ENCODE measurements at regions not wholly inside any gene's neighbourhood (a gene's known extent, or its start where the extent isn't known, plus 50 kb on each side); places are given as distances from the start of the nearest gene placed in this dataset.

DNA sequence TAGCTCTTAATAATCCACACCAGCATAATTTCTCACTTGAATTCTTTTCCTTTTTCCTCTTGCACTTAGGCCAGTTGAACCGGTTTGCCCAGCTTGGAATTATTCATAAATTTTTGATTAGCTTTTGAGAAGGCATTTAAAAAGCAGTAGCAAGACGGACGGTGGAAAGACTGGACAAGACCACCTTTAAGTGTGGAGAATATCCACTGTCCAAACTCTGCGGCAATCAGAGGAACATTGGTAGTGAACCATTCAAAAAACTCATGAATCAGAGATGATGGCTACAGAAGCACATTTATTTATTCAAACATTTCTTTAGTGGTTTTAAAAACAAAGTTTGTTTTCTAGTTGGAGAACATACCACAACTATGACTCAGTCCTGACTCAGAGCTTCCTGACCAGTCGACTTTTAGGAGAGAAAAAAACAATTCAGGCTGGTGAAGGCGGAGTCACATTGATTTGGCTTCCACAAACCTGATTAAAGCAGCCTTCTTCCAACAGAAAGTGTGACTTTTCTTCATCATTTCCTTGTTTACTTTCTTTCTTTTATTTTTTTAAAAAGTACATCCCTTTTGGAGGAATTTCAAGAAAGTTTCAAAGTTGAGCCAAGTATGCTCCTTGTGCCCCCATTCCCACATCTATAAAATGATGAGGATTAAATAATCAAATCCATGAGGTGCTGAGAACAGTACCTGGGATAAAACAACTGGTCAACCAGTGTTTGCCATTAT lies 128.8 kb downstream of the ADSS2 start:
- H3K27me3 ChIP-seq = no peaks in the 10 kb centered on the region
- H3K4me3 ChIP-seq (ENCODE audit: low read depth, low read length) = no peak overlapping the region
- H3K4me1 ChIP-seq = no peaks in the 10 kb centered on the region
- H3K9me3 ChIP-seq = no peaks in the 10 kb centered on the region
- no peaks in the 10 kb centered on the region for H3K36me3 ChIP-seq
- DNase-seq = no peak
- TF ChIP-seq, protein P1, sequence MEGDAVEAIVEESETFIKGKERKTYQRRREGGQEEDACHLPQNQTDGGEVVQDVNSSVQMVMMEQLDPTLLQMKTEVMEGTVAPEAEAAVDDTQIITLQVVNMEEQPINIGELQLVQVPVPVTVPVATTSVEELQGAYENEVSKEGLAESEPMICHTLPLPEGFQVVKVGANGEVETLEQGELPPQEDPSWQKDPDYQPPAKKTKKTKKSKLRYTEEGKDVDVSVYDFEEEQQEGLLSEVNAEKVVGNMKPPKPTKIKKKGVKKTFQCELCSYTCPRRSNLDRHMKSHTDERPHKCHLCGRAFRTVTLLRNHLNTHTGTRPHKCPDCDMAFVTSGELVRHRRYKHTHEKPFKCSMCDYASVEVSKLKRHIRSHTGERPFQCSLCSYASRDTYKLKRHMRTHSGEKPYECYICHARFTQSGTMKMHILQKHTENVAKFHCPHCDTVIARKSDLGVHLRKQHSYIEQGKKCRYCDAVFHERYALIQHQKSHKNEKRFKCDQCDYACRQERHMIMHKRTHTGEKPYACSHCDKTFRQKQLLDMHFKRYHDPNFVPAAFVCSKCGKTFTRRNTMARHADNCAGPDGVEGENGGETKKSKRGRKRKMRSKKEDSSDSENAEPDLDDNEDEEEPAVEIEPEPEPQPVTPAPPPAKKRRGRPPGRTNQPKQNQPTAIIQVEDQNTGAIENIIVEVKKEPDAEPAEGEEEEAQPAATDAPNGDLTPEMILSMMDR (IDR thresholded peaks at IDR 0.05; ENCODE audit: low read depth, low read length) = no peak

DNA sequence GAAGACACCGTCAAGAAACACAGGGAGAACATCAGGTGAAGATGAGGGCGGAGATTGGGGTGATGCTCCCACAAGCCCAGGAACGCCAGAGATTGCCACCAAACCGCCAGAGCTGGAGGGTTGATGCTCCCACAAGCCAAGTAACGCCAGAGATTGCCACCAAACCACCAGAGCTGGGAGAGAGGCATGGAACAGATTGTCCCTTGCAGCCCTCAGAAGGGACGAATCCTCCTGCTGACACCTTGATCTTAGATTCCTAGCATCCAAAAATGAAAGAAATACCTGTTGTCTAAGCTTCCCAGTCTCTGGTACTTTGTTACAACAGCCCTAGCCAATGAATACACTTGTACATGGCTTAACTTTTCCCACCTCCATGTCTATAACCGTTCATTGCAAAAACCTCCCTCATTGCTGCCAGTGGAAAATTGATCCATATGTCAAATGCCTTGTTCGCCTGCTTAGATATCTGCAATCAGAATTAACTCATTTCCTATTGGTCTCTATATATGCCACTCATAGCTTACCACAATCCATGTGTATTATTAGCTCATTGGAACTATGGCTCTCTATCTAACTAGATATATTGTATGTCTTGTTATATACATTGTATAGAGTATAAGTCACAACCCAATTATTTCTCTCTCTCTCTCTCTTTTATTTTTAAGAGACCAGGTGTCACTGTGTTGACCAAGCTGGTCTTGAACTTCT lies 127.4 kb downstream of the ADSS2 start:
- no peaks in the 10 kb centered on the region for H3K4me1 ChIP-seq
- H3K4me3 ChIP-seq (ENCODE audit: low read depth, low read length) = no peak overlapping the region
- TF ChIP-seq, protein P1 (IDR thresholded peaks at IDR 0.05; ENCODE audit: low read depth, low read length) = no peak
- no peaks in the 10 kb centered on the region for H3K9me3 ChIP-seq
- no peak for DNase-seq
- H3K27me3 ChIP-seq = no peaks in the 10 kb centered on the region
- no peaks in the 10 kb centered on the region for H3K36me3 ChIP-seq

DNA sequence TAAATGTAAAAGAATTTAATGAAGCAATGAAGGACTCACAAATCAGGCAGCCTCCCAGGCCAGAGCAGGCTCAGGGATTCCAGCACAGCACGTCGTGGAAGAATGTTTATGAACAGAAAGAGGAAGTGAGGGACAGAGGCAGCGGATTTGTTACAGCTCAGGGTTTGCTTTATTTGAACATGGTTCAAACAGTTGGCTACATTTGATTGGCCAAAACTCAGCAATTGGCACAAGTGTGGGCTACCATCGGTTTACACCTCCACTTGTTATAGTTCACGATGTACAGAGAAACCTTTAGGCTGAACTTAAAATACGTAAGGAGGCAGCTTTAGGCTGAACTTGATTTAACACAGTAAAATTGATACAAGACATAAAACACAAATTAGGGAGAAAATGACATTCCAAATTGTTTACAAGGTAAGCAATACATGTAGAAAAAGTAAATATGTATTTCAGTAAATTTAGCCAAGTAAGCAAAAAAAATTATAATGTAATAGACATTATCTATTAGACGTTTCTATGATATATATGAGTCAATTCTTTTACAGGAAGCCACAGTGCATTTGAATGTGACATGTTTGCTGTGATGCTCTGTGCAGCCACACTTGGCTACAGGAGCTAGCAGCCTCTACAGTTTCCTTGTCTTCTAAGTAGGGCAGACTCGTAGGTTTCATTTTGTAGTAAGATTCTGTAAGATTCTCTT lies 126.5 kb downstream of the ADSS2 start:
- Histone ChIP-seq H3K4me1 (no peaks in the 10 kb centered on the region), H3K4me3 (ENCODE audit: low read depth, low read length) (no peak overlapping the region), H3K36me3 (no peaks in the 10 kb centered on the region), H3K9me3 (no peaks in the 10 kb centered on the region), H3K27me3 (no peaks in the 10 kb centered on the region)
- no peak for DNase-seq
- TF ChIP-seq, protein P1 (IDR thresholded peaks at IDR 0.05; ENCODE audit: low read depth, low read length) = no peak

DNA sequence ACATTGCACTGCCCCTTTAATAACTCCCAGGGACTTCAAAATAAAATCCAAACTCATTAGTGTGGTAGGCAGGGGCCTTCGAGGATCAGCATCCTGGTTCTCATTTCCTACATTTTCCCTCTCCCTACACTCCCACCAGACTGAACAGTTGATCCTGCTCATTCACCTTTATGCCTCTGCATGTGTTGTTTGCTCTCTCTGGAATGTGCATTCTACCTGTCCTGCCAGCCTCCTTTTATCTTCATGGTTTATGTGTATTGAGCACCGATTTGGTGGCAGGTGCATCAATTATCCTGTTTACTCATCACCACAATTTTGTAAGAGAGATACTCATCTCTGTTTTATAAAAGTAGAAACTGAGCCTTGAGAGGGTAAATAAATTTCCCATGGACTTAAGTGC lies 125.0 kb downstream of the ADSS2 start:
- Histone ChIP-seq H3K9me3 (no peaks in the 10 kb centered on the region), H3K36me3 (no peaks in the 10 kb centered on the region), H3K4me1 (no peaks in the 10 kb centered on the region), H3K27me3 (no peaks in the 10 kb centered on the region), H3K4me3 (ENCODE audit: low read depth, low read length) (no peak overlapping the region)
- no peak for DNase-seq
- TF ChIP-seq, protein P1 (IDR thresholded peaks at IDR 0.05; ENCODE audit: low read depth, low read length) = no peak

DNA sequence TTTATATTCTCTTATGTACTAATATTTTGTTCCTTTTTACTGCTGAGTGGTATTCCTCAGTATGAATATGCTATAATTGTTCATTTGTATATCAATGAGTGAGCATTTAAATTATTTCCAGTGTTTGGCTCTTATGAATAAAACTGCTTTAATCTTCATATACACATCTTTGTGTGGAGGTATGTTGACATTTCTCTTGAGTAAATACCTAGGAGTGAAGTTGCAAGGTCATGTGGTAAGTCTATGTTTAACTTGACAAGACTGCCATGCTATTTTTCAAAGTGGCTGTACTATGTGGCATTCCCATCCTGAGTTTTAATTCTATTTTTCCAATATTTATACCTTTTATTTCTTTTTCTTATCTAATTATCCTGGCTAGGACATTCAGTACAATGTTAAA lies 124.2 kb downstream of the ADSS2 start:
- Histone ChIP-seq H3K4me1 (no peaks in the 10 kb centered on the region), H3K4me3 (ENCODE audit: low read depth, low read length) (no peak overlapping the region), H3K9me3 (no peaks in the 10 kb centered on the region), H3K27me3 (no peaks in the 10 kb centered on the region), H3K36me3 (no peaks in the 10 kb centered on the region)
- no peak for DNase-seq
- TF ChIP-seq, protein P1 (IDR thresholded peaks at IDR 0.05; ENCODE audit: low read depth, low read length) = no peak
